Spinal cord (tissue), 10 donors: ENCODE measurements at regions not wholly inside any gene's neighbourhood (a gene's known extent, or its start where the extent isn't known, plus 50 kb on each side); places are given as distances from the start of the nearest gene placed in this dataset. TPM values are rescaled to one million over a fixed set of nuclear protein-coding genes. Genes with fewer than 3 reads are reported as not detected.
"Not testable (repeated sequence)": the region's sequence is repeated elsewhere in the genome, so short reads cannot be mapped to it uniquely, and the experiment has no call there.

Experiments used
- DNase-seq, 6 donors: peaks; one replicate each; pipeline versions ENCODE4 v3.0.0 to v3.0.0-alpha.2; 2013 to 2015; ENCODE audit warnings: low spot score in 6 of 6, low read depth in 4 of 6
- H3K27ac ChIP-seq: one replicate; pipeline ENCODE4 v1.5.1; 2013; ENCODE audit warnings: low read depth, low read length, control low read depth
- H3K27me3 ChIP-seq: one replicate; pipeline ENCODE4 v1.6.1; 2013; ENCODE audit warnings: low read length; ENCODE audit not compliant: control insufficient read depth, insufficient read depth
- H3K36me3 ChIP-seq: one replicate; pipeline ENCODE4 v1.6.1; 2013; ENCODE audit warnings: low read length; ENCODE audit not compliant: control insufficient read depth, insufficient read depth
- H3K4me1 ChIP-seq: one replicate; pipeline ENCODE4 v1.6.1; 2013; ENCODE audit warnings: low read length; ENCODE audit not compliant: control insufficient read depth, insufficient read depth
- H3K4me3 ChIP-seq: one replicate; pipeline ENCODE4 v1.5.1; 2013; ENCODE audit warnings: low read depth, low read length, control low read depth
- H3K9me3 ChIP-seq: one replicate; pipeline ENCODE4 v1.6.1; 2013; ENCODE audit warnings: low read length; ENCODE audit not compliant: control insufficient read depth, insufficient read depth
- WGBS: methylation state at CpG from one replicate; pipeline ENCODE4 v1.1.5; 2013; ENCODE audit warnings: missing lambda C conversion rate; ENCODE audit not compliant: insufficient coverage; 5-methylcytosine and 5-hydroxymethylcytosine counted together
- small RNA-seq: library from RNA; depleted of rRNA; stranded (forward); fragments of <200 nt; gene quantifications from one replicate; pipeline ENCODE3, GENCODE V24; 2014; ENCODE audit warnings: low replicate concordance
- donor health status: healthy.

- not testable (repeated sequence) for DNase-seq, H3K4me3 ChIP-seq, H3K9me3 ChIP-seq, H3K27me3 ChIP-seq, H3K4me1 ChIP-seq, H3K36me3 ChIP-seq, H3K27ac ChIP-seq
- no CpG with 5 or more reads among the region's 3 CpGs for WGBS
Observed at GRCh38 chr9:67106659-67107058, 114.3 kb upstream of the SPATA31A3 start.

GRCh38 chr9:67102506-67103276, 110.3 kb upstream of the SPATA31A3 start:
- H3K36me3 ChIP-seq, H3K27ac ChIP-seq, DNase-seq, H3K4me1 ChIP-seq, H3K9me3 ChIP-seq, H3K27me3 ChIP-seq, H3K4me3 ChIP-seq: not testable (repeated sequence)
- WGBS = no CpG with 5 or more reads among the region's 5 CpGs

GRCh38 chr9:67091104-67091503, 98.8 kb upstream of the SPATA31A3 start:
- not testable (repeated sequence) for H3K27ac ChIP-seq, H3K36me3 ChIP-seq, H3K4me3 ChIP-seq, H3K27me3 ChIP-seq, DNase-seq, H3K9me3 ChIP-seq, H3K4me1 ChIP-seq
- 88% methylated on average over 5 of the region's 8 CpGs for WGBS

GRCh38 chr9:67086862-67087261, 94.5 kb upstream of the SPATA31A3 start:
- WGBS = no CpG with 5 or more reads among the region's 1 CpG
- DNase-seq, H3K36me3 ChIP-seq, H3K27ac ChIP-seq, H3K27me3 ChIP-seq, H3K4me3 ChIP-seq, H3K9me3 ChIP-seq, H3K4me1 ChIP-seq: not testable (repeated sequence)

- not testable (repeated sequence) for DNase-seq, H3K4me1 ChIP-seq, H3K27me3 ChIP-seq, H3K36me3 ChIP-seq, H3K9me3 ChIP-seq, H3K27ac ChIP-seq, H3K4me3 ChIP-seq
- no CpG with 5 or more reads among the region's 5 CpGs for WGBS
Observed at GRCh38 chr9:67066140-67066539, 73.8 kb upstream of the SPATA31A3 start.

- H3K27ac ChIP-seq, H3K27me3 ChIP-seq, H3K4me1 ChIP-seq, H3K36me3 ChIP-seq, H3K9me3 ChIP-seq: not testable (repeated sequence)
- DNase-seq = peak in 5 of 6 donors; percentile 4 to 69 (median 9)
- peak overlapping the region; percentile 29 for H3K4me3 ChIP-seq
- 0% methylated on average over 7 of the region's 78 CpGs for WGBS
Observed at GRCh38 chr9:67058898-67059715, 66.8 kb upstream of the SPATA31A3 start.

Small RNA genes in the stretch of these regions (small RNA-seq; reads per million reads assigned to genes)
- not detected for gene RN7SL422P
